Activated T-helper 2 cell treated with anti-CD3 and anti-CD28 coated beads, Interferon-gamma antibody, Interleukin-2, Interleukin-4, amounts not matched to agents 10 μg/mL and 5 μg/mL and 100 μg/mL, durations not matched to agents 14 hours and 24 hours and 36 hours (primary cell): ENCODE measurements at regions not wholly inside any gene's neighbourhood (a gene's known extent, or its start where the extent isn't known, plus 50 kb on each side); places are given as distances from the start of the nearest gene placed in this dataset.
A peak's percentile ranks its signal among the peaks of the same experiment; 100 is the strongest.

Experiments used
- DNase-seq: peaks from one replicate; pipeline ENCODE4 v3.0.0; 2021; ENCODE audit warnings: low spot score
- H3K27ac Mint-ChIP-seq: one replicate; pipeline ENCODE4 v1.8.0; 2021; ENCODE audit warnings: mixed read lengths
- H3K27me3 Mint-ChIP-seq: one replicate; pipeline ENCODE4 v1.8.0; 2021; ENCODE audit warnings: low read depth, mixed read lengths
- H3K36me3 Mint-ChIP-seq: one replicate; pipeline ENCODE4 v1.8.0; 2021; ENCODE audit warnings: low read depth, mixed read lengths
- H3K4me1 Mint-ChIP-seq: one replicate; pipeline ENCODE4 v1.8.0; 2021; ENCODE audit warnings: low read depth, mixed read lengths
- H3K4me3 Mint-ChIP-seq: one replicate; pipeline ENCODE4 v1.8.0; 2021; ENCODE audit warnings: low read depth, mild to moderate bottlenecking, moderate library complexity, mixed read lengths
- H3K9me3 Mint-ChIP-seq: one replicate; pipeline ENCODE4 v1.8.0; 2021; ENCODE audit warnings: mixed read lengths
- intact Hi-C: fragments of 100-400 bp; cut with micrococcal nuclease; formaldehyde crosslinking; loops from one replicate; pipeline ENCODE4 v1.15.1; 2023

GRCh38 chr2:207458582-207458981 is 71.2 kb upstream of the CREB1 start:
- Mint-ChIP-seq H3K27me3 (no peaks in the 10 kb centered on the region), H3K36me3 (no peaks in the 10 kb centered on the region), H3K27ac (no peak overlapping the region), H3K4me3 (no peak overlapping the region), H3K4me1 (peaks cover 31% of the 10 kb centered on the region), H3K9me3 (peaks cover under 1% of the 10 kb centered on the region)
- DNase-seq, result no peak
- intact Hi-C loops, result no loop called here

DNA sequence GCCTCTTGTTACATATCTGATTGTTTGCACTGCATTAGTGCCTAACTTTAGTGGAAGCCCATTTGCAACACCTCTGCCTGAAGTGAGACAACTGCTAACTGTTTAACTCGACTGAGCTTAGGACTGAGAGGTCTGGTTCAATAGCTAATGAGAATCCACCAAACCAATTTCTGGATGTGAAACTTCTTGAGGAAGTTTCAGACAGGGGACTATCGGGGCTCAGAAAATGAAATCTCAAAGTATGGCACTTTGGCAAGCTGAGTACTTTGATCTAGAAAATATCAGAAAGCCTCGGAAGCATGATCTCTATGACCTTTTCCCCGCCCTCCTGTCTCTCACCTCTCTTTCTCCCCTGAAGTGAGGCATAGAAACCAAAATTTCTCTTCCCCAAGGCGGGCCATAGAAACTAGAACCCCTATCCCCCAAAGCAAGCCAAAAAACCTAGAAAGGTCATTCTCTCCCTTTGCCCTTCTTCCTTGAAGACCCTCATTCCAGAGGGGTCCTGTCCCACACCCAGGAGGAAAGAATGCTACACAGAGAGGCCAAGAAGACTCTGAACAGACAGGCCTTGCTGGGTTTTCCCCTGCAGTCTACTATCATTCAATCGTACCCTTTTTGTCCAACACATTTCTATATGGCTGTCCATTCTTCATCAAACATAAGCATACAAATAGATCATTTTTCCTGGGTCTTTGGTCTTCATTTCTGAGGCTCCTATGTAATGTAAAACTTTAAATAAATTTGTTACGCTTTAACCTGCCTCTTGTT is 69.6 kb upstream of the CREB1 start:
- H3K4me1 Mint-ChIP-seq, result peaks cover 35% of the 10 kb centered on the region
- no peaks in the 10 kb centered on the region for H3K9me3 Mint-ChIP-seq
- intact Hi-C loops, result no loop called here
- H3K27ac Mint-ChIP-seq, result peak overlapping the region; percentile 34
- H3K4me3 Mint-ChIP-seq, result no peak overlapping the region
- H3K27me3 Mint-ChIP-seq, result no peaks in the 10 kb centered on the region
- no peak for DNase-seq
- H3K36me3 Mint-ChIP-seq, result no peaks in the 10 kb centered on the region

DNA sequence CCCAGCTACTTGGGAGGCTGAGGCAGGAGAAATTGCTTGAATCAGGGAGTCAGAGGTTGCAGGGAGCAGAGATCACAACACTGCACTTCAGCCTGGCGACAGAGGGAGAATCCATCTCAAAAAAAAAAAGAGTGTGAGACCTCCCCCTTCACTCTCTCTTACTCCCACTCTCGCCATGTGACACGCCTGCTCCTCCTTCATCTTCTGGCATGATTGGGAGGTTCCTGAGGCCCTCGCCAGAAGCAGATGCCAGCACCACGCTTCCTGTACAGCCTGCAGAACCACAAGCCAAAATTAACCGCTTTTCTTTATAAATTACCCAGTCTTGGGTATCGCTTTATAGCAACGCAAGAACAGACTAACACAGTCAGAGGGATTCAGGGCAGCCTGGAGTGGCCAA is 66.3 kb upstream of the CREB1 start:
- Mint-ChIP-seq H3K4me3 (no peak overlapping the region), H3K27me3 (no peaks in the 10 kb centered on the region), H3K27ac (peak overlapping the region; percentile 62), H3K9me3 (no peaks in the 10 kb centered on the region), H3K36me3 (no peaks in the 10 kb centered on the region), H3K4me1 (peaks cover 46% of the 10 kb centered on the region)
- intact Hi-C loops, result no loop called here
- no peak for DNase-seq

DNA sequence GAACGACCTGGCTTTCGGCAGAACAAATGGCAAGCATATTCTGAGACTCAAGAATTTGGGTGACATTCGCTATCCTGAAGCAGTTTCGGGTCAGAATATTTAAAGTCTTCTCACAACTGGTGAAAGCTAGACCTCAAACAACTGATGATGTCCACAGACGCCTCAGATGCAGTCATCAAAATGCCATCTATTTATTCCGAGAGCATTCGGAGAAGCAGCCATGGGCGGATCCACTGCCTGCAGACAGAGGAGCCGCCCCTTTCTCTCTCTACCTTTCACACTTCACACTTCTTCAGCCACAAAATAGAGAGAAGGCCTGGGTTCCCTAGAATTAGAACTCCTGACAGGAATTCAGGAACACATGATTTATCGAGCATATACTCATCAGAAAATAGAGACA is 65.8 kb upstream of the CREB1 start:
- no peak overlapping the region for H3K4me3 Mint-ChIP-seq
- DNase-seq, result no peak

GRCh38 chr2:207465894-207466293 is 63.9 kb upstream of the CREB1 start:
- Mint-ChIP-seq H3K9me3 (no peaks in the 10 kb centered on the region), H3K4me1 (peaks cover 40% of the 10 kb centered on the region), H3K27ac (no peak overlapping the region), H3K4me3 (no peak overlapping the region), H3K36me3 (no peaks in the 10 kb centered on the region), H3K27me3 (no peaks in the 10 kb centered on the region)
- DNase-seq, result no peak
- intact Hi-C loops, result loop anchor here (2.0 kb wide), 1 partner anchor 133 kb away; no protein-coding TSS in a partner anchor

More for the DNA sequence above, 65.8 kb upstream of the CREB1 start:
- Mint-ChIP-seq H3K27ac (no peak overlapping the region), H3K36me3 (no peaks in the 10 kb centered on the region), H3K4me1 (peaks cover 47% of the 10 kb centered on the region), H3K9me3 (no peaks in the 10 kb centered on the region), H3K27me3 (no peaks in the 10 kb centered on the region)
- intact Hi-C loops, result no loop called here

GRCh38 chr2:207467716-207468347 is 61.9 kb upstream of the CREB1 start:
- peaks cover 39% of the 10 kb centered on the region for H3K4me1 Mint-ChIP-seq
- DNase-seq, result no peak
- no peak overlapping the region for H3K4me3 Mint-ChIP-seq
- H3K36me3 Mint-ChIP-seq, result no peaks in the 10 kb centered on the region
- peak overlapping the region; percentile 83 for H3K27ac Mint-ChIP-seq
- H3K27me3 Mint-ChIP-seq, result no peaks in the 10 kb centered on the region
- intact Hi-C loops, result loop anchor here (2.0 kb wide), 1 partner anchor 135 kb away; no protein-coding TSS in a partner anchor
- H3K9me3 Mint-ChIP-seq, result no peaks in the 10 kb centered on the region

DNA sequence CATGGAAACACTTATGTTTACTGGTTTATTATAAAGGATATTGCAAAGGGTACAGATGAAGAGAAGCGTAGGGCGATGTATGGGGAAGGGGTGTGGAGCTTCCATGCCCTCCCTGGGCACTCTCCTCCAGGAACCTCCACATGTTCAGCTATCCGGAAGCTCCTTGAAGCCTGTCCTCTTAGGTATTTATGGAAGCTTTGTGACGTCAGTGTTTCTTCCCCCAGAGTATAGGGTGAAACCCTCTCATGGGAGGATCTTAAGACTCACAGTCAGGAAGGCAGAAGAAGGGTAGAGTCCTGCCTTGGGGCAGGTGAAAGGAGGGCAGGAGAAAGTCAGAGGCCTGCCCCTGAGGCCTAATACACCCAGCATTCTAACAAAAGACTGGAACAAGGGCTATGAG is 61.3 kb upstream of the CREB1 start:
- H3K4me3 Mint-ChIP-seq, result no peak overlapping the region
- no peak for DNase-seq
- H3K27me3 Mint-ChIP-seq, result no peaks in the 10 kb centered on the region
- no peaks in the 10 kb centered on the region for H3K9me3 Mint-ChIP-seq
- H3K27ac Mint-ChIP-seq, result peak overlapping the region; percentile 83
- H3K4me1 Mint-ChIP-seq, result peaks cover 38% of the 10 kb centered on the region
- no peaks in the 10 kb centered on the region for H3K36me3 Mint-ChIP-seq
- intact Hi-C loops, result no loop called here

DNA sequence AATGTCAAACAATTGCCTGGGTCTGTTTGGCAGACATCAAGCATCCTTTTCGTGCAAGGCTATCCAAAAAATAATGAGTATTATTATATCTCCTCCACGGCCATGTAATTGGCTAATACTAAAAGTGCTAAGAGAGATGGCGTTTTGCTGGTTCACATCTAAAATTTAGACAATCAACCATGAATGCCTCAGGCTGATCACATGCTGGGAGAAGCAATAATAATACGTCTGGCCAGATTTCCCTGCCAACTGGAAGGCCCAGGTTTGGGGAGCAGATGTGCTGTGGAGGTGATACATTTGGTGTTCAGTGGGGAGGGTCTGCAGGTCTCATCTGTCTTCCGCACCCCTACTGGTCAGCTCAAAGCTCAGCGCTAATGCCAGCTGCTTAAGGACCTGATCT is 60.3 kb upstream of the CREB1 start:
- Mint-ChIP-seq H3K27ac (no peak overlapping the region), H3K36me3 (no peaks in the 10 kb centered on the region), H3K27me3 (no peaks in the 10 kb centered on the region), H3K4me3 (no peak overlapping the region), H3K4me1 (peaks cover 37% of the 10 kb centered on the region), H3K9me3 (no peaks in the 10 kb centered on the region)
- DNase-seq, result no peak
- intact Hi-C loops, result no loop called here

- H3K9me3 Mint-ChIP-seq, result no peaks in the 10 kb centered on the region
- H3K36me3 Mint-ChIP-seq, result no peaks in the 10 kb centered on the region
- DNase-seq, result no peak
- intact Hi-C loops, result no loop called here
- H3K27me3 Mint-ChIP-seq, result no peaks in the 10 kb centered on the region
- H3K27ac Mint-ChIP-seq, result no peak overlapping the region
- peaks cover 43% of the 10 kb centered on the region for H3K4me1 Mint-ChIP-seq
- H3K4me3 Mint-ChIP-seq, result no peak overlapping the region
Observed at GRCh38 chr2:207469943-207470729, 59.6 kb upstream of the CREB1 start.

GRCh38 chr2:207471261-207471660 is 58.5 kb upstream of the CREB1 start:
- Mint-ChIP-seq H3K27me3 (no peaks in the 10 kb centered on the region), H3K9me3 (no peaks in the 10 kb centered on the region), H3K27ac (no peak overlapping the region), H3K4me3 (no peak overlapping the region), H3K36me3 (no peaks in the 10 kb centered on the region), H3K4me1 (peaks cover 47% of the 10 kb centered on the region)
- intact Hi-C loops, result no loop called here
- DNase-seq, result no peak

DNA sequence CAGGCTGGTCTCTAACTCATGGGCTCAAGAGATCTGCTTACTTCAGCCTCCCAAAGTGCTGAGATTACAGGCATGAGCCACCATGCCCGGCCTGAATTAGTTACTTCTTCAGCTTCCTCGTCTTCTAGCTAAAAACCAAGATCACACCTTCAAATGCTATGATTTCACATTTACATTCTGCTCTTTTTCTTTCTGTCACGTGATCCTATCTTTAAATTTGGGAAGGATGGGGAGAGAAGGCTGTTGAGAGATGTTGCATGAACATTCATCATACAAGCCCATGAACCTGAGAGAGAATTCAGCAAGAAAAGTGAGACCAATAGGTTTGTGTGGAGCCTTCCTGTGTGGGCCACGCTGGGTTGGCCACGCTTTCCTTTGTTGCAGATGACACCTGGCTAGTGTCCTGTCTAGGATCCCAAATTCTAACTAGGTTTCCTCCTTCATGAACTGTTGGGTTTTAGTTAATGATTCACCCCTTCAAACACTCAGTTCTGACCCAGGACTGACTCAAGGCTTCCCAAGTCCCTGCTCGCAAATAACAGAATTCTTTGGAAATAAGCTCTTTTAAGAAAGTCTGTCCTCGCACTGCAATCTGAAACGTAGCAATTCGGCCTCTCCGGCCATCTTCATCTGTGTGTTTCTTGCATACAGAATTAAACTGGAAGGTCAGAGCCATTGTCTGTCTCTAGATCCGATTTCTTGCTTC is 57.3 kb upstream of the CREB1 start:
- no peaks in the 10 kb centered on the region for H3K36me3 Mint-ChIP-seq
- no peaks in the 10 kb centered on the region for H3K9me3 Mint-ChIP-seq
- no peak for DNase-seq
- no peak overlapping the region for H3K4me3 Mint-ChIP-seq
- peaks cover 45% of the 10 kb centered on the region for H3K4me1 Mint-ChIP-seq
- no peak overlapping the region for H3K27ac Mint-ChIP-seq
- intact Hi-C loops, result loop anchor here (1.0 to 2.0 kb wide), 5 partner anchors 156 to 672 kb away; no protein-coding TSS in a partner anchor
- H3K27me3 Mint-ChIP-seq, result no peaks in the 10 kb centered on the region

DNA sequence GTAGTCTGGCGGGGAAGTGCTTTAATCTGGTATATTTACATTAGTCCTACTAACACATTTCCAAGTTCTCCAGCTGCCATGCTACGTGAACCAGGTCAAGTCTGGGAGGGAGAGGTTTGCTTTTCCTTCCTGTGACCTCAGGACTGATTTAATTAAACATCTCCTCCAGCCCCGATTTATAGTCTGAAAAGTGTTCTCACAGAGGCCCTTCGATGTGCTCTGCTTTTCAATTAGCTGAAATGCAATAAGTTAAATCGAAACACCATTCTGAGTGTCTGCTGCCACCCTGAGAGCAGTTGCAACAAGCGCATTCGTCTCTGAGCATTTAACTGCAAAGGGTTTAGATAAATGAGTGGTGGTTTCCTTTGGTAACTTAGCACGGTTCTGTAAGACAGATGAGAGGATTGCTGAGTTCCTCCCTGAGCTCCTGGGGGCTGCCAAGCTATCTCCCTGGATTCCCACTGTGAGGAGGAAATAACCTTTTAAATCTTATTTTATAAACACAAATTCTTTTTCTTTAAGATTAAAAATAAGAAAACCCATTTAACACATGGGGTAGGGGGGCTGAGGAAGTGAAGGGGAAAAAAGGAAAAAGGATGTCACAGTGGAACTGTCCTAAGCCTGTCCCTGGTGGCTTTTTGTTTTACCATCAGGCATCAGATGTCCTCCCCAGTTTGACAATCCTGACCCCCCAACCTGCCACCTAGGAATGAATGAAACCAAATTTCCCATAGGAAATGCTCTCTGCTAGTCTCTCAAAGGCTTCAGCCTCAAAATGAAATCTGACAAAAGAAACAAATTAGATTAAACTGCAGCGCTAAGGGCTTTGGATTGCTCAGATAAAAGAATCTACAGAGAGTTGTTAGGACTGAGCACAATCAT is 56.5 kb upstream of the CREB1 start:
- DNase-seq, result peak; percentile 37
- peaks cover 38% of the 10 kb centered on the region for H3K4me1 Mint-ChIP-seq
- no peak overlapping the region for H3K27ac Mint-ChIP-seq
- H3K4me3 Mint-ChIP-seq, result no peak overlapping the region
- no peaks in the 10 kb centered on the region for H3K27me3 Mint-ChIP-seq
- intact Hi-C loops, result loop anchor here (1.0 to 2.0 kb wide), 5 partner anchors 156 to 673 kb away; no protein-coding TSS in a partner anchor
- no peaks in the 10 kb centered on the region for H3K36me3 Mint-ChIP-seq
- H3K9me3 Mint-ChIP-seq, result no peaks in the 10 kb centered on the region
